Bronchial epithelial cell (primary cell): ENCODE measurements at regions not wholly inside any gene's neighbourhood (a gene's known extent, or its start where the extent isn't known, plus 50 kb on each side); places are given as distances from the start of the nearest gene placed in this dataset.
"Not testable (repeated sequence)": the region's sequence is repeated elsewhere in the genome, so short reads cannot be mapped to it uniquely, and the experiment has no call there.

Source experiments
- DNase-seq: peaks from one replicate; pipeline ENCODE4 v3.0.0-alpha.2; 2010; ENCODE audit warnings: low read depth
- FAIRE-seq: peaks from 2 replicates; lab custom pipeline; 2011; peaks lifted over from hg19 to GRCh38; lab: Jason Lieb, UNC
- H3K27me3 ChIP-seq: 2 replicates; pipeline ENCODE4 v1.5.1; 2011; ENCODE audit warnings: low read length; ENCODE audit not compliant: control insufficient read depth, insufficient read depth
- H3K36me3 ChIP-seq: 2 replicates; pipeline ENCODE4 v1.5.1; 2011; ENCODE audit warnings: low read length; ENCODE audit not compliant: control insufficient read depth, insufficient read depth
- H3K4me3 ChIP-seq: 2 replicates; pipeline ENCODE4 v1.5.1; 2011; ENCODE audit warnings: mild to moderate bottlenecking, low read depth, low read length, control low read depth
- TF ChIP-seq, protein P1 (sequence below): IDR thresholded peaks from 2 replicates; pipeline ENCODE4 v1.5.1; 2011; ENCODE audit warnings: mild to moderate bottlenecking, moderate library complexity, low read length, control low read depth, inconsistent platforms; ENCODE audit not compliant: insufficient read depth, severe bottlenecking

DNA sequence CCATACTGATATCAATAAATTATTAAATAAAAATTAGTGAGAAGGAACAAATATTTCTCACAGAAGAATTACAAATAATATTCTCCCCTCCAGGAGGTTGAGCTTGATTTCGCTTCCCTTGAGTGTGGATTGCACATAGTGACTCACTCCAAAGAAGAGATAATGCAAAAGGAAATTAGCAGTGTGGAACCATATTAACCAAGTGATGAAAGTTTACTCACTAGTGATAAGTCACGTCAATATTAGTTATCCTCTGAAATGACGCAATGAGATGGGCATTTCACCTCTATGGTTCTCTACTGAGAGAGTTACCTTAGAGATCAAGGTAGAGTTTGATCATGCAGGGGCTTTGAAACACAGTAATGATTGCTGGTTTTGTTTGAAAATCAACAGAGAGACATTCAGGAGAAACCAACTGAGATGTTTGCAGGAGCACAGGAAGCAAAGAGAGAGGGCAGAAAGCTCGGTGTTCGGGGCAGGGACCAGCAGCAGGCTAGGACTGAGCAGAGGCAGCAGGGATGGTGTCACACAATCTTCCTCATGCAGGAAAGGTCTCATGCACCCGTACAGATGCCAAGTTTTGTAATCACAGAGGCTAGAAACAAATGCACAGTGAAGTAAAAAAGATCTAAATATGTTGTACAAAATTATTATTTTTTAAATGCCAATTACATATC is 634.5 kb downstream of the QKI start:
- Histone ChIP-seq H3K4me3 (no peak overlapping the region), H3K27me3 (no peaks in the 10 kb centered on the region), H3K36me3 (no peaks in the 10 kb centered on the region)
- TF ChIP-seq, protein P1, sequence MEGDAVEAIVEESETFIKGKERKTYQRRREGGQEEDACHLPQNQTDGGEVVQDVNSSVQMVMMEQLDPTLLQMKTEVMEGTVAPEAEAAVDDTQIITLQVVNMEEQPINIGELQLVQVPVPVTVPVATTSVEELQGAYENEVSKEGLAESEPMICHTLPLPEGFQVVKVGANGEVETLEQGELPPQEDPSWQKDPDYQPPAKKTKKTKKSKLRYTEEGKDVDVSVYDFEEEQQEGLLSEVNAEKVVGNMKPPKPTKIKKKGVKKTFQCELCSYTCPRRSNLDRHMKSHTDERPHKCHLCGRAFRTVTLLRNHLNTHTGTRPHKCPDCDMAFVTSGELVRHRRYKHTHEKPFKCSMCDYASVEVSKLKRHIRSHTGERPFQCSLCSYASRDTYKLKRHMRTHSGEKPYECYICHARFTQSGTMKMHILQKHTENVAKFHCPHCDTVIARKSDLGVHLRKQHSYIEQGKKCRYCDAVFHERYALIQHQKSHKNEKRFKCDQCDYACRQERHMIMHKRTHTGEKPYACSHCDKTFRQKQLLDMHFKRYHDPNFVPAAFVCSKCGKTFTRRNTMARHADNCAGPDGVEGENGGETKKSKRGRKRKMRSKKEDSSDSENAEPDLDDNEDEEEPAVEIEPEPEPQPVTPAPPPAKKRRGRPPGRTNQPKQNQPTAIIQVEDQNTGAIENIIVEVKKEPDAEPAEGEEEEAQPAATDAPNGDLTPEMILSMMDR = no peak
- DNase-seq = peak; percentile 67
- FAIRE-seq = no peak

DNA sequence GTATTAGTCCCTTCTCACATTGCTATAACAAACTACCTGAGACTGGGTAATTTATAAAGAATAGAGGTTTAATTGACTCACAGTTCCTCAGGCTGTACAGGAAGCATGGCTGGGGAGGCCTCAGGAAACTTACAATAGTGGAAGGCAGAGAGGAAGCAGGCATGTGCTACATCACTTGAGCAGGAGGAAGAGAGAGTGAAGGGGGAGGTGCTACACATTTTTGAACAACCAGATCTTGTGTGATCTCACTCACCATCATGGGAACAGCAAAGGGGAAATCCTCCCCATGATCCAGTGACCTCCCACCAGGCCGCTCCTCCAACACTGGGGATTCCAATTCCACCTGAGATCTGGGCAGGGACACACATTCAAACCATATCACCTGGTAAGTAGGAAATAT is 630.6 kb downstream of the QKI start:
- H3K4me3 ChIP-seq = no peak overlapping the region
- no peaks in the 10 kb centered on the region for H3K36me3 ChIP-seq
- no peaks in the 10 kb centered on the region for H3K27me3 ChIP-seq
- DNase-seq (no peak), FAIRE-seq (no peak)
- TF ChIP-seq, protein P1 = no peak

DNA sequence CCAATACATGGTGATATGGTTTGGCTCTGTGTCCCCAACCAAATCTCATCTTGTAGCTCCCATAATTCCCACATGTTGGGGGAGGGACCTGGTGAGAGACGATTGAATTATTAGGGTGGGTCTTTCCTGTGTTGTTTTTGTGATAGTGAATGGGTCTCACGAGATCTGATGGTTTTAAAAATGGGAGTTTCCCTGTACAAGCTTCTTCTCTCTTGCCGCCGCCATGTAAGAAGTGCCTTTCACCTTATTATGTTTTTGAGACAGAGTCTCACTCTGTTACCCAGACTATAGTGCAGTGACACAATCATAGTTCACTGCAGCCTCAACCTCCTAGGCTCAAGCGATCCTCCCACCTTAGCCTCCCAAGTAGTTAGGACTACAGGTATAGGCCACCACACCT is 629.1 kb downstream of the QKI start:
- not testable (repeated sequence) for FAIRE-seq

DNA sequence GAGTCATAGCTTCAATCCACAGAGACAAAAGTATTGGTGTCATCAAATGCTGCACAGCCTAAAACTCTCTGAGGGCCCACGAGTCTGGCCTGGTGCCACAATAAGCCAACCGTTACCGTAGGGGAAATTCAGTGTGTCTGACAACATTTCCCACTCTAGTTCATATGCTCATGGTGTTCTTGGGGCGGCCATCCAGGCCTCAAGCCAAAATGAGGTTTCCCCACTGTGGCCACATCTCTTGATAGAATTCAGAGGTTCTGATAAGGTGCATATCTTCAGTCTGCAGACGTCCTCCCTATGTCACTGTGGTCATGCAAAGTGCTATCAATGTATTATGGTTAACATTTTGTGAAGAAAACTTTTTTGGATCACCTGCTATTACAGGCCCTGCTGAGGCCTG is 627.7 kb downstream of the QKI start:
- Histone ChIP-seq H3K4me3 (no peak overlapping the region), H3K36me3 (no peaks in the 10 kb centered on the region), H3K27me3 (no peaks in the 10 kb centered on the region)
- FAIRE-seq (no peak), DNase-seq (no peak)
- TF ChIP-seq, protein P1 = no peak

More for the DNA sequence above, 629.1 kb downstream of the QKI start:
- not testable (repeated sequence) for H3K36me3 ChIP-seq, H3K27me3 ChIP-seq, DNase-seq, H3K4me3 ChIP-seq

DNA sequence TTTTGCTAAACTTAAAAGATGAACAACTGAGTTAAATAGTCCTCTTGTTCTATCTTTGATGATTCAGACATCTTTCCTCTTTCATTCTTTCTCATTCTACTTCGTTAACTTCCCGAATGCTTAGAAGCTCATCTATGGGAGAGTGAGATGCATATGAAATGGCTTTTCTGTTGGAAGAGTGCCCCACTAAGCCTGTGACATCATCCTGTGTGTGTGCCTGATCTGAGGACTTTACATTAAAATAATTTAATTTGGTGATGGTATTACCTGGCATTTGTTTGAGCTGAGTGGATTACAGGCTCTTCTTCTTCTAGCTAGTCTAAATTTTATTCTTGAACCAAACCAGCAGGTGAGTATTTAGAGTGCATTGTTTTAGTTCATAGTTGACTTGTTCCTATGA is 626.5 kb downstream of the QKI start:
- no peak for FAIRE-seq

DNA sequence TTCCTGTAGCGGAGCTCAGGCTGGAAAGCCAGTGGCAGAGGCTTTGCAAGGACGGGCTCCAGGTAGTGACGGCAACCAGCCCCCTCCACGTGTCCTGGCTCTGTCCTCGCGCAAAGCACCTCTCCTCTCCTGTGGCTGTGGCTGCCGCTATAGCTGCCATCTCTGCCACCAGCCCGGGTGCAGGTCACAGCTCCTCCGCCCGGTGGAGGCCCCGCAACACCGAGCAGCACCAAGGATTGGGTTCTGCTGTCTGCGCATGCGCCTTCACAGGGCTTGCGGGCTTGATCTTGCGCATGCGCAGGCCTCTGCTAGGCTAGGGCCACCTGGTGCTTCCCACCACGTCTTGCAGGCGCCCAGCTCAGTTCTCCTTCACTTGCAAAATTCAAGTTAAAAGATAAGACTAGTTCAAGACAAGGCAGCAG is 625.4 kb downstream of the QKI start:
- Histone ChIP-seq H3K36me3 (no peaks in the 10 kb centered on the region), H3K27me3 (no peaks in the 10 kb centered on the region), H3K4me3 (no peak overlapping the region)
- TF ChIP-seq, protein P1 = no peak
- DNase-seq (no peak), FAIRE-seq (no peak)

More for the DNA sequence above, 626.5 kb downstream of the QKI start:
- TF ChIP-seq, protein P1 = no peak
- Histone ChIP-seq H3K4me3 (no peak overlapping the region), H3K27me3 (no peaks in the 10 kb centered on the region), H3K36me3 (no peaks in the 10 kb centered on the region)
- no peak for DNase-seq
